Gastrocnemius medialis (tissue), 4 donors: ENCODE measurements at regions not wholly inside any gene's neighbourhood (a gene's known extent, or its start where the extent isn't known, plus 50 kb on each side); places are given as distances from the start of the nearest gene placed in this dataset.

ENCODE experiments used
- POLR2A ChIP-seq, 2 donors: fragments of 450-650 bp; IDR thresholded peaks; one replicate each; pipeline ENCODE4 v1.6.1; 2017; ENCODE audit warnings: antibody characterized with exemption in 2 of 2, mild to moderate bottlenecking in 2 of 2, moderate library complexity in 2 of 2
- TF ChIP-seq, protein P1 (sequence below), 5 experiments: fragments of 450-650 bp in 3 of 5; fragments of 200-600 bp in 2 of 5; sonication (generic) in 2 of 5; IDR thresholded peaks in 4 of 5; conservative IDR thresholded peaks in 1 of 5; 1 replicate in 4 of 5; 2 replicates in 1 of 5; pipeline ENCODE4 v1.5.1; 2016 to 2019; ENCODE audit warnings: antibody characterized with exemption in 5 of 5, mild to moderate bottlenecking in 3 of 5, moderate library complexity in 3 of 5

DNA sequence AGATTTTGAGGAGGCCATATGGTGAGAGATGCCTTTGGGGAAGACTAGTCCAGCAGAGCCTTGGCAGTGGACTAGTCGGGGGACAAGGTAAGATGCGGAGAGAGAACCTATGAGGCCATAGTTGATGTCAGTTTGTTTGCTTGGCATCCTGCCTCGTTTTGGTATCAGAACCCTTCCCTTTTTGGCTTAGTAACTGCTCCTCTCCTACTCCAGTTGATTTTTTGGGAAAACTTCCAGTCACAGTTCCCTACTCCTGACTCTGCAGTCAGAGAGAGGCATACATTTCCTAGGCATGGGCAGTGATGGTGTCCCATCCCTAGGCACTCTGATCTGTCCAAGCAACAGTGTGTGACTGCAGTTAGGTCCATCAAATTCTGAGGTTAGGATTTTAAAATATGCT, 398.3 kb downstream of the AEBP2 start:
- TF ChIP-seq, protein P1, sequence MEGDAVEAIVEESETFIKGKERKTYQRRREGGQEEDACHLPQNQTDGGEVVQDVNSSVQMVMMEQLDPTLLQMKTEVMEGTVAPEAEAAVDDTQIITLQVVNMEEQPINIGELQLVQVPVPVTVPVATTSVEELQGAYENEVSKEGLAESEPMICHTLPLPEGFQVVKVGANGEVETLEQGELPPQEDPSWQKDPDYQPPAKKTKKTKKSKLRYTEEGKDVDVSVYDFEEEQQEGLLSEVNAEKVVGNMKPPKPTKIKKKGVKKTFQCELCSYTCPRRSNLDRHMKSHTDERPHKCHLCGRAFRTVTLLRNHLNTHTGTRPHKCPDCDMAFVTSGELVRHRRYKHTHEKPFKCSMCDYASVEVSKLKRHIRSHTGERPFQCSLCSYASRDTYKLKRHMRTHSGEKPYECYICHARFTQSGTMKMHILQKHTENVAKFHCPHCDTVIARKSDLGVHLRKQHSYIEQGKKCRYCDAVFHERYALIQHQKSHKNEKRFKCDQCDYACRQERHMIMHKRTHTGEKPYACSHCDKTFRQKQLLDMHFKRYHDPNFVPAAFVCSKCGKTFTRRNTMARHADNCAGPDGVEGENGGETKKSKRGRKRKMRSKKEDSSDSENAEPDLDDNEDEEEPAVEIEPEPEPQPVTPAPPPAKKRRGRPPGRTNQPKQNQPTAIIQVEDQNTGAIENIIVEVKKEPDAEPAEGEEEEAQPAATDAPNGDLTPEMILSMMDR (IDR thresholded peaks at IDR 0.05 in 4 of 5, conservative IDR thresholded peaks at IDR 0.05 in 1 of 5), result no peak
- TF ChIP-seq POLR2A (IDR thresholded peaks at IDR 0.05), result no peak
